RWPE2 (cell line): ENCODE measurements at regions not wholly inside any gene's neighbourhood (a gene's known extent, or its start where the extent isn't known, plus 50 kb on each side); places are given as distances from the start of the nearest gene placed in this dataset.

ENCODE experiments used
- ATAC-seq: fragments of 200-7000 bp; cut with Tn5 transposase; 3 replicates; pipeline ENCODE4 v1.9.1; 2021; ENCODE audit warnings: low read depth
- DNase-seq: peaks from one replicate; pipeline ENCODE4 v3.0.0-alpha.2; 2020; ENCODE audit warnings: low spot score
- H3K27ac ChIP-seq: fragments of 450-650 bp; 2 replicates; pipeline ENCODE4 v1.5.1; 2017; ENCODE audit warnings: mild to moderate bottlenecking; ENCODE audit not compliant: poor library complexity, severe bottlenecking
- H3K27me3 ChIP-seq: fragments of 250-450 bp; sonication (Bioruptor Pico); 2 replicates; pipeline ENCODE4 v1.5.1; 2021; ENCODE audit warnings: mild to moderate bottlenecking, moderate library complexity; ENCODE audit not compliant: insufficient read depth, poor library complexity, severe bottlenecking
- H3K36me3 ChIP-seq: fragments of 250-450 bp; sonication (Bioruptor Pico); 2 replicates; pipeline ENCODE4 v1.5.1; 2020; ENCODE audit warnings: low read depth, mild to moderate bottlenecking, moderate library complexity
- H3K4me1 ChIP-seq: fragments of 250-450 bp; sonication (Bioruptor Pico); 2 replicates; pipeline ENCODE4 v1.5.1; 2021; ENCODE audit warnings: mild to moderate bottlenecking, moderate library complexity; ENCODE audit not compliant: insufficient read depth, poor library complexity, severe bottlenecking
- H3K4me3 ChIP-seq: fragments of 250-450 bp; sonication (Bioruptor Pico); 2 replicates; pipeline ENCODE4 v1.5.1; 2021; ENCODE audit warnings: mild to moderate bottlenecking, moderate library complexity; ENCODE audit not compliant: severe bottlenecking
- H3K9me3 ChIP-seq: fragments of 250-450 bp; sonication (Bioruptor Pico); 2 replicates; pipeline ENCODE4 v1.5.1; 2021; ENCODE audit warnings: mild to moderate bottlenecking, moderate library complexity; ENCODE audit not compliant: severe bottlenecking
- CTCF ChIP-seq: fragments of 450-650 bp; IDR thresholded peaks from one replicate; pipeline ENCODE4 v1.5.1; 2017; ENCODE audit warnings: mild to moderate bottlenecking, moderate library complexity; ENCODE audit not compliant: poor library complexity, severe bottlenecking

- Histone ChIP-seq H3K4me1 (no peaks in the 10 kb centered on the region), H3K9me3 (no peaks in the 10 kb centered on the region), H3K27ac (no peak overlapping the region), H3K36me3 (no peaks in the 10 kb centered on the region), H3K27me3 (no peaks in the 10 kb centered on the region), H3K4me3 (no peak overlapping the region)
- no peak for TF ChIP-seq CTCF
- DNase-seq (no peak), ATAC-seq (no peak)
Measured at GRCh38 chr21:28089599-28090441, 902.9 kb downstream of the LTN1 start.

DNA sequence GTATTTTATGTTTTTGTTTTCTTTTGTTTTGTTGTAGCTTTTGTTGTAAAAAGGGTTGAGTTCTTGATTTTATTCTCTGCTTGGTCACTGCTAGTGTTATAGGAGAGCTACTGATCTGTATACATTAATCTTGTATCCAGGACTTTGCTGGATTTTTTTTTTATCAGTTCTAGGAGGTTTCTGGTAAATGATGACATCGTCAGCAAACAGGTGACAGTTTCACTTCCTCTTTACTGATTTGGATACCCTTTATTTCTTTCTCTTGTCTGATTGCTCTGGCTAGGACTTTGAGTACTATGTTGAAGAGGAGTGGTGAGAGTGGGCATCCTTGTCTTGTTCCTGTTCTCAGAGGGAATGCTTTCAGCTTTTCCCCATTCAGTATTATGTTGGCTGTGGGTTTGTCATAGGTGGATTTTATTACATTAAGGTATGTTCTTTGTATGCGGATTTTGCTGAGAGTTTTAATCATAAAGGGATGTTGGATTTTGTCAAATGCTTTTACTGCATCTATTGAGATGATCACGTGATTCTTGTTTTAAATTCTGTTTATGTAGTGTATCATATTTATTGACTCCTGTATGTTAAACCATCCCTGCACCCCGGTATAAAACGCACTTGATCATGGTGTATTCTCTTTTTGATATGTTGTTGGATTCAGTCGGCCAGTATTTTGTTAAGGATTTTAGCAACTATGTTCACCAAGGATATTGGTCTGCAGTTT lies 905.7 kb downstream of the LTN1 start:
- Histone ChIP-seq H3K27me3 (no peaks in the 10 kb centered on the region), H3K9me3 (no peaks in the 10 kb centered on the region)
- no peak for ATAC-seq

DNA sequence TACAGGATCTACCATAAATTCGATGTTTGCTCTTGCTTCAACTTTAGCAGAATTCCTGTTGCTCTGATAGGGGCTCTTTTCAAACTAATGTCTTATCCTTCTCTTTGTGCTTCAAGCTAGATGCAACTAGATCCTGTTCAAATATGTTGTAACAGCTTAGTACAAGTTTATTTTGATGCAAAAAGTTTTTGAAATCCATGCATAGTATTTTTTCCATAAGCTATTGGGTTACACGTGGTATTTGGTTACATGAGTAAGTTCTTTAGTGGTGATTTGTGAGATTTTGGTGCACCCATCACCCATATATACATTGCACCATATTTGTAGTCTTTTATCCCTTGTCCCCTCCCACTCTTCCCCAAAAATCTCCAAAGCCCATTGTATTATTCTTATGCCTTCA lies 907.7 kb downstream of the LTN1 start:
- H3K4me1 ChIP-seq = no peaks in the 10 kb centered on the region
- H3K27ac ChIP-seq = no peak overlapping the region
- no peak overlapping the region for H3K4me3 ChIP-seq
- ATAC-seq = no peak
- no peaks in the 10 kb centered on the region for H3K9me3 ChIP-seq
- no peaks in the 10 kb centered on the region for H3K36me3 ChIP-seq
- no peak for DNase-seq
- TF ChIP-seq CTCF = no peak
- H3K27me3 ChIP-seq = no peaks in the 10 kb centered on the region

More for the DNA sequence above, 905.7 kb downstream of the LTN1 start:
- no peak for TF ChIP-seq CTCF
- Histone ChIP-seq H3K4me3 (no peak overlapping the region), H3K36me3 (no peaks in the 10 kb centered on the region), H3K27ac (no peak overlapping the region), H3K4me1 (no peaks in the 10 kb centered on the region)
- no peak for DNase-seq

DNA sequence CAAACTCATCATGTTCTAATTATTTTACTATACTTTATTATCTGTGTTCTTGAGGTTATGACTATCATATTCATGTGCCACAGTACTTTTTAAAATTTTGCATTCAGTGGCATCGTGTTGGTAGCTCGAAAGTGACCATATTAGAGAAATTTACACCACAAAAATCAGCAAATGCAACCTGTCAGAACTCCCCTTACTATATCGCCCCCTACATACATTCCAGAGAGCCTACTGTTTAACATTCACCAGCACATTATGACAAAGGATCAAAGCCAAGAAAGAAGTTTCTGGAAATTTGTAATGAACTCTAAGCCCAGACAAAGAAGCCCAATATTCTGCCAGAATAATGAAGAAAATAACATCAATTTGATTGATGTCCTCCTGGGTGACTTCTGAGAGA lies 909.3 kb downstream of the LTN1 start:
- Histone ChIP-seq H3K4me3 (no peak overlapping the region), H3K27ac (no peak overlapping the region), H3K4me1 (no peaks in the 10 kb centered on the region), H3K27me3 (no peaks in the 10 kb centered on the region), H3K36me3 (no peaks in the 10 kb centered on the region), H3K9me3 (no peaks in the 10 kb centered on the region)
- DNase-seq = no peak
- TF ChIP-seq CTCF = no peak
- ATAC-seq = no peak
